Tibial nerve (tissue), 4 donors: ENCODE measurements at regions not wholly inside any gene's neighbourhood (a gene's known extent, or its start where the extent isn't known, plus 50 kb on each side); places are given as distances from the start of the nearest gene placed in this dataset.

Source experiments
- DNase-seq, 2 donors: peaks; one replicate each; pipeline ENCODE4 v3.0.0-alpha.2; 2019; ENCODE audit warnings: low spot score in 2 of 2
- H3K27ac ChIP-seq, 4 donors: fragments of 200-600 bp; sonication (generic) in 3 of 4; one replicate each; pipeline ENCODE4 v1.5.1; 2017 to 2019; ENCODE audit warnings: mild to moderate bottlenecking in 1 of 4
- H3K27me3 ChIP-seq, 2 donors: fragments of 200-600 bp; sonication (generic) in 1 of 2; one replicate each; pipeline versions ENCODE4 v1.5.1 to v1.6.0; 2017 to 2019
- H3K36me3 ChIP-seq, 3 donors: fragments of 200-600 bp; sonication (generic); one replicate each; pipeline ENCODE4 v1.5.1; 2018 to 2019
- H3K4me1 ChIP-seq, 4 donors: fragments of 200-600 bp; sonication (generic) in 3 of 4; one replicate each; pipeline ENCODE4 v1.5.1; 2017 to 2019
- H3K4me3 ChIP-seq, 4 donors: fragments of 200-600 bp; sonication (generic) in 3 of 4; one replicate each; pipeline ENCODE4 v1.5.1; 2017 to 2019; ENCODE audit warnings: mild to moderate bottlenecking in 1 of 4, moderate library complexity in 1 of 4
- H3K9me3 ChIP-seq, 4 donors: fragments of 200-600 bp; sonication (generic) in 3 of 4; one replicate each; pipeline ENCODE4 v1.5.1; 2017 to 2019
- EP300 ChIP-seq, 2 donors: sonication (generic); formaldehyde crosslinking; IDR thresholded peaks; one replicate each; pipeline ENCODE4 v1.6.1; 2017; ENCODE audit warnings: antibody characterized with exemption in 2 of 2, mild to moderate bottlenecking in 1 of 2
- POLR2A ChIP-seq, 2 donors: fragments of 450-650 bp; IDR thresholded peaks; one replicate each; pipeline ENCODE4 v1.6.1; 2017; ENCODE audit warnings: antibody characterized with exemption in 2 of 2, mild to moderate bottlenecking in 2 of 2, moderate library complexity in 2 of 2
- WGBS, 2 donors: methylation state at CpG; one replicate each; pipeline ENCODE4 v1.1.5; 2018; 5-methylcytosine and 5-hydroxymethylcytosine counted together
- TF ChIP-seq, protein P1 (sequence below), 5 experiments: fragments of 200-600 bp in 3 of 5; fragments of 450-650 bp in 2 of 5; sonication (generic) in 3 of 5; IDR thresholded peaks; one replicate each; pipeline ENCODE4 v1.5.1; 2016 to 2019; ENCODE audit warnings: antibody characterized with exemption in 5 of 5, mild to moderate bottlenecking in 3 of 5, moderate library complexity in 2 of 5

- Histone ChIP-seq H3K4me1 (no peaks in the 10 kb centered on the region), H3K4me3 (no peak overlapping the region), H3K9me3 (peaks cover 0 to 13% (median 0%) of the 10 kb centered on the region in 4 donors), H3K27ac (no peak overlapping the region), H3K36me3 (no peaks in the 10 kb centered on the region), H3K27me3 (no peaks in the 10 kb centered on the region)
- no peak for DNase-seq
- TF ChIP-seq POLR2A (IDR thresholded peaks at IDR 0.05) (no peak), EP300 (IDR thresholded peaks at IDR 0.05) (no peak)
- TF ChIP-seq, protein P1, sequence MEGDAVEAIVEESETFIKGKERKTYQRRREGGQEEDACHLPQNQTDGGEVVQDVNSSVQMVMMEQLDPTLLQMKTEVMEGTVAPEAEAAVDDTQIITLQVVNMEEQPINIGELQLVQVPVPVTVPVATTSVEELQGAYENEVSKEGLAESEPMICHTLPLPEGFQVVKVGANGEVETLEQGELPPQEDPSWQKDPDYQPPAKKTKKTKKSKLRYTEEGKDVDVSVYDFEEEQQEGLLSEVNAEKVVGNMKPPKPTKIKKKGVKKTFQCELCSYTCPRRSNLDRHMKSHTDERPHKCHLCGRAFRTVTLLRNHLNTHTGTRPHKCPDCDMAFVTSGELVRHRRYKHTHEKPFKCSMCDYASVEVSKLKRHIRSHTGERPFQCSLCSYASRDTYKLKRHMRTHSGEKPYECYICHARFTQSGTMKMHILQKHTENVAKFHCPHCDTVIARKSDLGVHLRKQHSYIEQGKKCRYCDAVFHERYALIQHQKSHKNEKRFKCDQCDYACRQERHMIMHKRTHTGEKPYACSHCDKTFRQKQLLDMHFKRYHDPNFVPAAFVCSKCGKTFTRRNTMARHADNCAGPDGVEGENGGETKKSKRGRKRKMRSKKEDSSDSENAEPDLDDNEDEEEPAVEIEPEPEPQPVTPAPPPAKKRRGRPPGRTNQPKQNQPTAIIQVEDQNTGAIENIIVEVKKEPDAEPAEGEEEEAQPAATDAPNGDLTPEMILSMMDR (IDR thresholded peaks at IDR 0.05) = no peak
- 71 to 74% methylated on average over 4 to 5 of the region's 5 CpGs for WGBS, 2 donors
These were observed 116.6 kb upstream of the UQCRFS1 start for GRCh38 chr19:29329460-29330134.

GRCh38 chr19:29336425-29336824 is 123.5 kb upstream of the UQCRFS1 start:
- peaks cover 0 to 24% (median 2%) of the 10 kb centered on the region in 4 donors for H3K9me3 ChIP-seq
- TF ChIP-seq POLR2A (IDR thresholded peaks at IDR 0.05) (no peak), EP300 (IDR thresholded peaks at IDR 0.05) (no peak)
- TF ChIP-seq, protein P1 (IDR thresholded peaks at IDR 0.05) = no peak
- H3K4me1 ChIP-seq = no peaks in the 10 kb centered on the region
- no peaks in the 10 kb centered on the region for H3K27me3 ChIP-seq
- 71 to 72% methylated on average over 5 of the region's 5 CpGs for WGBS, 2 donors
- no peak overlapping the region for H3K27ac ChIP-seq
- DNase-seq = no peak
- no peak overlapping the region for H3K4me3 ChIP-seq
- H3K36me3 ChIP-seq = no peaks in the 10 kb centered on the region

- DNase-seq = no peak
- no peaks in the 10 kb centered on the region for H3K36me3 ChIP-seq
- WGBS, 2 donors = 60 to 62% methylated on average over 6 of the region's 6 CpGs
- no peaks in the 10 kb centered on the region for H3K4me1 ChIP-seq
- TF ChIP-seq, protein P1 (IDR thresholded peaks at IDR 0.05) = no peak
- no peak for TF ChIP-seq EP300 (IDR thresholded peaks at IDR 0.05)
- TF ChIP-seq POLR2A (IDR thresholded peaks at IDR 0.05) = no peak
- no peaks in the 10 kb centered on the region for H3K27me3 ChIP-seq
- H3K4me3 ChIP-seq = no peak overlapping the region
- H3K9me3 ChIP-seq = peaks cover 0 to 26% (median 2%) of the 10 kb centered on the region in 4 donors
- H3K27ac ChIP-seq = no peak overlapping the region
These were observed 124.1 kb upstream of the UQCRFS1 start for GRCh38 chr19:29337029-29337428.

- Histone ChIP-seq H3K27me3 (no peaks in the 10 kb centered on the region), H3K36me3 (no peaks in the 10 kb centered on the region), H3K27ac (no peak overlapping the region), H3K4me3 (no peak overlapping the region), H3K4me1 (no peaks in the 10 kb centered on the region), H3K9me3 (peaks cover 0 to 40% (median 7%) of the 10 kb centered on the region in 4 donors)
- 34 to 38% methylated on average over 1 of the region's 1 CpG for WGBS, 2 donors
- TF ChIP-seq, protein P1 (IDR thresholded peaks at IDR 0.05) = no peak
- TF ChIP-seq EP300 (IDR thresholded peaks at IDR 0.05) = no peak
- TF ChIP-seq POLR2A (IDR thresholded peaks at IDR 0.05) = no peak
- no peak for DNase-seq
These were observed 125.5 kb upstream of the UQCRFS1 start for GRCh38 chr19:29338480-29338879.

DNA sequence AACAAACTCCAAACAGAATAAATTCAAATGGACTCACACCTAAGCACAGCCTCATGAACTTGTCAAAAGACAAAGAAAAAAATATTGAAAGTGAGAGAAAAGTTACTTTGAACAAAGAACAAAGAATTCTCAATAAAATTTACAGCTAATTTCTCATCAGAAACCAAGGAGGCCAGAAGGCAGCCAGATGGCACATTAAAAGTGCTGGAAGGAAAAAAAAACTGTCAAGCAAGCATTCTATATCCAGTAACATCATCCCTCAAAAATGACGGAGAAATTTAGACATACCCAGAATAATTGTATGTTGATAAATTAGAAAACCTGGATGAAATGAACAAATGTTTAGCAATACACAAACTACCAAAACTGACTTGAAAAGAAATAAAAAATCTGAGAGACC is 129.8 kb upstream of the UQCRFS1 start:
- Histone ChIP-seq H3K27ac (no peak overlapping the region), H3K4me1 (no peaks in the 10 kb centered on the region), H3K9me3 (peaks cover 0 to 63% (median 14%) of the 10 kb centered on the region in 4 donors), H3K4me3 (no peak overlapping the region), H3K27me3 (no peaks in the 10 kb centered on the region), H3K36me3 (no peaks in the 10 kb centered on the region)
- TF ChIP-seq, protein P1 (IDR thresholded peaks at IDR 0.05) = no peak
- TF ChIP-seq EP300 (IDR thresholded peaks at IDR 0.05) (no peak), POLR2A (IDR thresholded peaks at IDR 0.05) (no peak)
- DNase-seq = no peak
- WGBS, 2 donors = 92 to 97% methylated on average over 1 of the region's 1 CpG
